H9 (cell line): ENCODE measurements at regions not wholly inside any gene's neighbourhood (a gene's known extent, or its start where the extent isn't known, plus 50 kb on each side); places are given as distances from the start of the nearest gene placed in this dataset.

Experiments used
- DNase-seq: peaks from one replicate; pipeline ENCODE4 v3.0.0-alpha.2; 2017
- H2AFZ ChIP-seq: one replicate; pipeline ENCODE4 v1.6.1; 2013; ENCODE audit warnings: mild to moderate bottlenecking, low read length, control low read depth, moderate library complexity
- H2AK5ac ChIP-seq: 2 replicates; pipeline ENCODE4 v1.6.1; 2013; ENCODE audit warnings: low read length, control low read depth, mixed read lengths; ENCODE audit not compliant: insufficient read length
- H2BK120ac ChIP-seq: one replicate; pipeline ENCODE4 v1.6.1; 2013; ENCODE audit warnings: low read depth, mild to moderate bottlenecking, low read length, control low read depth, inconsistent platforms; ENCODE audit not compliant: poor library complexity, severe bottlenecking
- H2BK12ac ChIP-seq: 2 replicates; pipeline ENCODE4 v1.6.1; 2013; ENCODE audit warnings: low read length, control low read depth, mixed read lengths, low read depth; ENCODE audit not compliant: insufficient read length
- H2BK15ac ChIP-seq: 2 replicates; pipeline ENCODE4 v1.6.1; 2013; ENCODE audit warnings: low read depth, low read length, control low read depth
- H2BK20ac ChIP-seq: one replicate; pipeline ENCODE4 v1.6.1; 2013; ENCODE audit warnings: low read depth, mild to moderate bottlenecking, low read length, control low read depth, inconsistent platforms; ENCODE audit not compliant: poor library complexity, severe bottlenecking
- H2BK5ac ChIP-seq: 2 replicates; pipeline ENCODE4 v1.6.1; 2013; ENCODE audit warnings: low read length, control low read depth, mixed read lengths; ENCODE audit not compliant: insufficient read length
- H3K14ac ChIP-seq: 2 replicates; pipeline ENCODE4 v1.6.1; 2013; ENCODE audit warnings: low read length, control low read depth; ENCODE audit not compliant: insufficient read depth
- H3K18ac ChIP-seq: 2 replicates; pipeline ENCODE4 v1.6.1; 2013; ENCODE audit warnings: low read depth, mild to moderate bottlenecking, mixed read lengths, low read length, control low read depth; ENCODE audit not compliant: insufficient read length
- H3K23ac ChIP-seq: 2 replicates; pipeline ENCODE4 v1.6.1; 2013; ENCODE audit warnings: low read length, control low read depth, mixed read lengths, low read depth; ENCODE audit not compliant: insufficient read length
- H3K23me2 ChIP-seq: 2 replicates; pipeline ENCODE4 v1.6.1; 2013; ENCODE audit warnings: low read depth, mild to moderate bottlenecking, mixed read lengths, low read length, control low read depth; ENCODE audit not compliant: insufficient read length, poor library complexity, severe bottlenecking
- H3K27ac ChIP-seq: 2 replicates; pipeline ENCODE4 v1.5.1; 2013; ENCODE audit warnings: low read length, control low read depth, mixed read lengths, low read depth; ENCODE audit not compliant: insufficient read length
- H3K27me3 ChIP-seq: 2 replicates; pipeline ENCODE4 v1.6.1; 2013; ENCODE audit warnings: low read length, control low read depth, inconsistent platforms; ENCODE audit not compliant: insufficient read depth
- H3K4ac ChIP-seq: 2 replicates; pipeline ENCODE4 v1.6.1; 2013; ENCODE audit warnings: low read depth, mild to moderate bottlenecking, control low read depth, inconsistent platforms, low read length, moderate library complexity
- H3K4me1 ChIP-seq: 2 replicates; pipeline ENCODE4 v1.6.1; 2013; ENCODE audit warnings: low read length, control low read depth, inconsistent platforms; ENCODE audit not compliant: insufficient read depth
- H3K4me2 ChIP-seq: 2 replicates; pipeline ENCODE4 v1.6.1; 2013; ENCODE audit warnings: low read length, control low read depth, mixed read lengths; ENCODE audit not compliant: insufficient read length, insufficient read depth
- H3K56ac ChIP-seq: 2 replicates; pipeline ENCODE4 v1.6.1; 2013; ENCODE audit warnings: low read depth, mild to moderate bottlenecking, mixed read lengths, low read length, control low read depth; ENCODE audit not compliant: insufficient read length
- H3K79me1 ChIP-seq: 2 replicates; pipeline ENCODE4 v1.6.1; 2013; ENCODE audit warnings: low read depth, mild to moderate bottlenecking, moderate library complexity, low read length, control low read depth, inconsistent platforms; ENCODE audit not compliant: insufficient read depth, poor library complexity, severe bottlenecking
- H3K79me2 ChIP-seq: 2 replicates; pipeline ENCODE4 v1.6.1; 2013; ENCODE audit warnings: low read length, control low read depth, inconsistent platforms; ENCODE audit not compliant: insufficient read depth
- H3K9ac ChIP-seq: 2 replicates; pipeline ENCODE4 v1.6.1; 2013; ENCODE audit warnings: low read length, control low read depth, mixed read lengths; ENCODE audit not compliant: insufficient read length; ENCODE audit errors: extremely low read depth
- H3K9me3 ChIP-seq: one replicate; pipeline ENCODE4 v1.6.1; 2013; ENCODE audit warnings: low read depth, low read length, inconsistent platforms; ENCODE audit not compliant: control insufficient read depth
- H3T11ph ChIP-seq: one replicate; pipeline ENCODE4 v1.6.1; 2013; ENCODE audit warnings: mild to moderate bottlenecking, low read length, control low read depth, inconsistent platforms
- H4K20me1 ChIP-seq: one replicate; pipeline ENCODE4 v1.6.1; 2013; ENCODE audit not compliant: control insufficient read depth, insufficient read length, insufficient read depth
- H4K5ac ChIP-seq: 2 replicates; pipeline ENCODE4 v1.6.1; 2013; ENCODE audit warnings: low read depth, mild to moderate bottlenecking, mixed read lengths, low read length, control low read depth; ENCODE audit not compliant: insufficient read length
- H4K8ac ChIP-seq: replicated peaks from 2 replicates; pipeline ENCODE4 v1.6.1; 2013; ENCODE audit warnings: low read length, control low read depth, mixed read lengths, low read depth; ENCODE audit not compliant: insufficient read length
- H4K91ac ChIP-seq: 2 replicates; pipeline ENCODE4 v1.6.1; 2013; ENCODE audit warnings: low read depth, mild to moderate bottlenecking, moderate library complexity, mixed read lengths, low read length, control low read depth; ENCODE audit not compliant: insufficient read length
- H3K27ac Mint-ChIP-seq, 3 experiments: 2 replicates in 2 of 3; 3 replicates in 1 of 3; pipeline ENCODE4 v1.8.0; 2020 to 2021; ENCODE audit warnings: mixed read lengths in 3 of 3, mild to moderate bottlenecking in 1 of 3, moderate library complexity in 1 of 3
- H3K27me3 Mint-ChIP-seq: 2 replicates; pipeline ENCODE4 v1.8.0; 2021; ENCODE audit warnings: low read depth, mild to moderate bottlenecking, moderate library complexity, mixed read lengths
- H3K36me3 Mint-ChIP-seq, 3 experiments: 2 replicates in 2 of 3; 3 replicates in 1 of 3; pipeline ENCODE4 v1.8.0; 2020 to 2021; ENCODE audit warnings: low read depth in 3 of 3, mixed read lengths in 3 of 3; ENCODE audit not compliant: insufficient read depth in 1 of 3
- H3K4me1 Mint-ChIP-seq, 2 experiments: 2 replicates each; pipeline ENCODE4 v1.8.0; 2020; ENCODE audit warnings: mixed read lengths in 2 of 2
- H3K4me3 Mint-ChIP-seq, 2 experiments: 2 replicates in 1 of 2; 3 replicates in 1 of 2; pipeline ENCODE4 v1.8.0; 2020 to 2021; ENCODE audit warnings: mild to moderate bottlenecking in 2 of 2, mixed read lengths in 2 of 2, moderate library complexity in 1 of 2
- H3K9me3 Mint-ChIP-seq, 2 experiments: 2 replicates in 1 of 2; 3 replicates in 1 of 2; pipeline ENCODE4 v1.8.0; 2020; ENCODE audit warnings: mild to moderate bottlenecking in 2 of 2, mixed read lengths in 2 of 2, moderate library complexity in 1 of 2
- WGBS: extraction: QIAGEN DNeasy Blood & Tissue Kit; methylation state at CpG from one replicate; pipeline ENCODE4 v1.1.7; 2013; ENCODE audit warnings: missing lambda C conversion rate, low lambda C conversion rate, mixed read lengths; ENCODE audit not compliant: insufficient read length; ENCODE audit errors: extremely low coverage; 5-methylcytosine and 5-hydroxymethylcytosine counted together
- TF ChIP-seq, protein P1 (sequence below): fragments of 200-600 bp; sonication (generic); conservative IDR thresholded peaks from 3 replicates; pipeline ENCODE4 v1.8.0; 2021; ENCODE audit warnings: antibody characterized with exemption, mild to moderate bottlenecking

DNA sequence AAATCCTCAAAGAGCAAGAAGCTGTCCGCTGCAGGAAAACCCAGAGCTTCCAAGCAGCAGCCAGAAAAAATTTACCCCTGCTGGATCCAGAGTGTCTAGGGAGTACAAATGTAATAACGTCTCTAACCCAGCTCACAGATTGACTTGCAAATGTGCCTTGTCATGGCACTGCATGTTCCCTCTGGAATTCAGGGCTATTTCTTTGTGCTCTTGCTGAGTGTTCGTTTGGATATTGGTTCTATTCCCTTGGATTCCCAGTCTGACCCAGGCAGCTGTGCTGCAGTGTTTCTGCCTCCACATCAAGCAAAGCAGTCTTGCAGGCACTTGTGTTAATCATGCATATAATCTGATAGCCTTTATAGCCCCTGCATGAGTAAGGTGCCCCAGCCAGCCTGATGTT lies 209.9 kb upstream of the GHITM start:
- no peak for DNase-seq
- H3K79me2 ChIP-seq = no peaks in the 10 kb centered on the region
- H3K4me1 Mint-ChIP-seq = peaks cover 36 to 42% of the 10 kb centered on the region in 2 experiments
- H3K79me1 ChIP-seq = no peaks in the 10 kb centered on the region
- H3K9me3 Mint-ChIP-seq = no peaks in the 10 kb centered on the region; a peak in 1 of 5 replicates
- H3K56ac ChIP-seq = no peak overlapping the region
- H4K5ac ChIP-seq = no peak overlapping the region
- H3K27ac ChIP-seq = no peak overlapping the region
- no peaks in the 10 kb centered on the region for H3K23me2 ChIP-seq
- H3K23ac ChIP-seq = no peak overlapping the region
- no peak overlapping the region for H3K18ac ChIP-seq
- no peak overlapping the region for H3K4me3 Mint-ChIP-seq
- H3K9me3 ChIP-seq = no peaks in the 10 kb centered on the region
- H3T11ph ChIP-seq = no peak overlapping the region
- no peak overlapping the region for H4K91ac ChIP-seq
- H4K20me1 ChIP-seq = no peaks in the 10 kb centered on the region
- H3K36me3 Mint-ChIP-seq = no peaks in the 10 kb centered on the region
- no peak overlapping the region for H3K9ac ChIP-seq
- no peak overlapping the region for H2BK5ac ChIP-seq
- TF ChIP-seq, protein P1, sequence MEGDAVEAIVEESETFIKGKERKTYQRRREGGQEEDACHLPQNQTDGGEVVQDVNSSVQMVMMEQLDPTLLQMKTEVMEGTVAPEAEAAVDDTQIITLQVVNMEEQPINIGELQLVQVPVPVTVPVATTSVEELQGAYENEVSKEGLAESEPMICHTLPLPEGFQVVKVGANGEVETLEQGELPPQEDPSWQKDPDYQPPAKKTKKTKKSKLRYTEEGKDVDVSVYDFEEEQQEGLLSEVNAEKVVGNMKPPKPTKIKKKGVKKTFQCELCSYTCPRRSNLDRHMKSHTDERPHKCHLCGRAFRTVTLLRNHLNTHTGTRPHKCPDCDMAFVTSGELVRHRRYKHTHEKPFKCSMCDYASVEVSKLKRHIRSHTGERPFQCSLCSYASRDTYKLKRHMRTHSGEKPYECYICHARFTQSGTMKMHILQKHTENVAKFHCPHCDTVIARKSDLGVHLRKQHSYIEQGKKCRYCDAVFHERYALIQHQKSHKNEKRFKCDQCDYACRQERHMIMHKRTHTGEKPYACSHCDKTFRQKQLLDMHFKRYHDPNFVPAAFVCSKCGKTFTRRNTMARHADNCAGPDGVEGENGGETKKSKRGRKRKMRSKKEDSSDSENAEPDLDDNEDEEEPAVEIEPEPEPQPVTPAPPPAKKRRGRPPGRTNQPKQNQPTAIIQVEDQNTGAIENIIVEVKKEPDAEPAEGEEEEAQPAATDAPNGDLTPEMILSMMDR = no peak
- H2BK120ac ChIP-seq = no peak overlapping the region
- H3K27me3 ChIP-seq = no peaks in the 10 kb centered on the region
- no peak overlapping the region for H3K14ac ChIP-seq
- H2BK12ac ChIP-seq = no peak overlapping the region
- no peak overlapping the region for H3K4me2 ChIP-seq
- no peak overlapping the region for H3K4ac ChIP-seq
- H2BK20ac ChIP-seq = no peak overlapping the region
- H4K8ac ChIP-seq = no peak overlapping the region
- H3K4me1 ChIP-seq = no peaks in the 10 kb centered on the region; the same call in 1 of the 2 replicates
- H2BK15ac ChIP-seq = no peak overlapping the region
- H2AFZ ChIP-seq = no peak overlapping the region
- H2AK5ac ChIP-seq = no peak overlapping the region
- H3K27ac Mint-ChIP-seq = peak overlapping the region in 1 of 3 experiments; percentile 63; a peak in 2 of 7 replicates
- no CpG with 5 or more reads among the region's 3 CpGs for WGBS
- H3K27me3 Mint-ChIP-seq = peaks cover 16% of the 10 kb centered on the region
